Loucy (cell line): ENCODE measurements at regions not wholly inside any gene's neighbourhood (a gene's known extent, or its start where the extent isn't known, plus 50 kb on each side); places are given as distances from the start of the nearest gene placed in this dataset.

ENCODE experiments used
- H2AFZ ChIP-seq: fragments of 200-600 bp; sonication (generic); 2 replicates; pipeline ENCODE4 v1.6.0; 2016; ENCODE audit warnings: antibody characterized with exemption, mild to moderate bottlenecking, low read length, moderate library complexity
- H3F3A ChIP-seq: fragments of 200-600 bp; 2 replicates; pipeline ENCODE4 v1.6.0; 2016; ENCODE audit warnings: antibody characterized with exemption, low read depth, mild to moderate bottlenecking
- H3K27me3 ChIP-seq: fragments of 200-600 bp; sonication (generic); 2 replicates; pipeline ENCODE4 v1.6.1; 2014; ENCODE audit warnings: low read length, mild to moderate bottlenecking; ENCODE audit not compliant: insufficient read depth, poor library complexity, severe bottlenecking
- H3K36me3 ChIP-seq: fragments of 200-600 bp; sonication (generic); 2 replicates; pipeline ENCODE4 v1.6.1; 2016; ENCODE audit warnings: low read length; ENCODE audit not compliant: insufficient read depth
- H3K4me1 ChIP-seq: fragments of 200-600 bp; sonication (generic); 2 replicates; pipeline ENCODE4 v1.5.1; 2014; ENCODE audit warnings: low read length, mild to moderate bottlenecking; ENCODE audit not compliant: insufficient read depth, poor library complexity, severe bottlenecking
- H3K4me2 ChIP-seq: fragments of 200-600 bp; sonication (generic); 2 replicates; pipeline ENCODE4 v1.6.0; 2014; ENCODE audit warnings: antibody characterized with exemption, low read length, low read depth, mild to moderate bottlenecking; ENCODE audit not compliant: poor library complexity, severe bottlenecking
- H3K4me3 ChIP-seq: fragments of 200-600 bp; sonication (generic); 2 replicates; pipeline ENCODE4 v1.5.1; 2014; ENCODE audit warnings: low read length, mild to moderate bottlenecking, mixed read lengths; ENCODE audit not compliant: poor library complexity, severe bottlenecking
- H3K79me2 ChIP-seq: fragments of 200-600 bp; sonication (generic); 2 replicates; pipeline ENCODE4 v1.6.1; 2014; ENCODE audit warnings: low read length; ENCODE audit not compliant: insufficient read depth
- H3K9ac ChIP-seq: fragments of 200-600 bp; sonication (generic); 2 replicates; pipeline ENCODE4 v1.6.0; 2014; ENCODE audit warnings: mild to moderate bottlenecking, low read depth, low read length, moderate library complexity; ENCODE audit not compliant: poor library complexity, severe bottlenecking
- H3K9me2 ChIP-seq: fragments of 200-600 bp; sonication (generic); replicated peaks from 2 replicates; pipeline ENCODE4 v1.6.1; 2016; ENCODE audit warnings: low read depth, low read length, mixed read lengths
- H3K9me3 ChIP-seq: fragments of 200-600 bp; sonication (generic); 2 replicates; pipeline ENCODE4 v1.6.1; 2014; ENCODE audit warnings: mild to moderate bottlenecking, antibody characterized with exemption, low read length, low read depth; ENCODE audit not compliant: insufficient read depth
- H4K20me1 ChIP-seq: fragments of 200-600 bp; sonication (generic); 2 replicates; pipeline ENCODE4 v1.6.0; 2014; ENCODE audit warnings: antibody characterized with exemption, low read length, mild to moderate bottlenecking; ENCODE audit not compliant: insufficient read depth, poor library complexity, severe bottlenecking
- CTCF ChIP-seq: fragments of 200-600 bp; sonication (generic); conservative IDR thresholded peaks from 2 replicates; pipeline ENCODE4 v1.5.1; 2014; ENCODE audit warnings: mild to moderate bottlenecking, antibody characterized with exemption, low read length
- EZH2phosphoT487 ChIP-seq: fragments of 200-600 bp; IDR thresholded peaks from 2 replicates; pipeline ENCODE4 v1.6.1; 2018; ENCODE audit warnings: antibody characterized with exemption, mild to moderate bottlenecking, moderate library complexity, borderline replicate concordance

GRCh38 chr13:74461011-74461410 lies 326.8 kb upstream of the KLF12 start:
- H3K4me3 ChIP-seq = no peak overlapping the region
- H3K4me1 ChIP-seq = no peaks in the 10 kb centered on the region
- H3K27me3 ChIP-seq = no peaks in the 10 kb centered on the region
- H3K9me2 ChIP-seq = no peaks in the 10 kb centered on the region
- H3K79me2 ChIP-seq = no peaks in the 10 kb centered on the region
- H3K9me3 ChIP-seq = no peaks in the 10 kb centered on the region
- H3K9ac ChIP-seq = no peak overlapping the region
- no peaks in the 10 kb centered on the region for H3K36me3 ChIP-seq
- H2AFZ ChIP-seq = no peak overlapping the region
- no peaks in the 10 kb centered on the region for H4K20me1 ChIP-seq
- H3F3A ChIP-seq = no peaks in the 10 kb centered on the region
- TF ChIP-seq CTCF (no peak), EZH2phosphoT487 (no peak)
- no peak overlapping the region for H3K4me2 ChIP-seq

GRCh38 chr13:74452881-74453280 lies 318.7 kb upstream of the KLF12 start:
- TF ChIP-seq CTCF (no peak), EZH2phosphoT487 (no peak)
- H2AFZ ChIP-seq = no peak overlapping the region
- H3K79me2 ChIP-seq = no peaks in the 10 kb centered on the region
- no peak overlapping the region for H3K4me3 ChIP-seq
- H3K27me3 ChIP-seq = no peaks in the 10 kb centered on the region
- no peaks in the 10 kb centered on the region for H3K9me2 ChIP-seq
- no peaks in the 10 kb centered on the region for H3K4me1 ChIP-seq
- no peaks in the 10 kb centered on the region for H3K9me3 ChIP-seq
- no peaks in the 10 kb centered on the region for H4K20me1 ChIP-seq
- no peak overlapping the region for H3K4me2 ChIP-seq
- H3K36me3 ChIP-seq = no peaks in the 10 kb centered on the region
- H3F3A ChIP-seq = no peaks in the 10 kb centered on the region
- H3K9ac ChIP-seq = no peak overlapping the region

- TF ChIP-seq CTCF (no peak), EZH2phosphoT487 (no peak)
- Histone ChIP-seq H3K4me2 (no peak overlapping the region), H3K9ac (no peak overlapping the region), H2AFZ (no peak overlapping the region), H3K36me3 (no peaks in the 10 kb centered on the region), H3K4me1 (no peaks in the 10 kb centered on the region), H3K4me3 (no peak overlapping the region), H3K27me3 (no peaks in the 10 kb centered on the region), H3K9me2 (no peaks in the 10 kb centered on the region), H4K20me1 (no peaks in the 10 kb centered on the region), H3K79me2 (no peaks in the 10 kb centered on the region), H3F3A (no peaks in the 10 kb centered on the region), H3K9me3 (no peaks in the 10 kb centered on the region)
Measured at GRCh38 chr13:74452176-74452575, 318.0 kb upstream of the KLF12 start.
